ENCODE measurements at regions not wholly inside any gene's neighbourhood (a gene's known extent, or its start where the extent isn't known, plus 50 kb on each side); places are given as distances from the start of the nearest gene placed in this dataset.

- TF ChIP-seq FOXA1 (IDR thresholded peaks at IDR 0.05) (no peak), CTCF (IDR thresholded peaks at IDR 0.05; ENCODE audit: low read depth, low read length, missing input control) (no peak), MAX (IDR thresholded peaks at IDR 0.05) (no peak), HNF4G (IDR thresholded peaks at IDR 0.05) (no peak), JUND (IDR thresholded peaks at IDR 0.05) (no peak), SP1 (IDR thresholded peaks at IDR 0.05) (no peak), GABPA (IDR thresholded peaks at IDR 0.05 in 1 of 2, conservative IDR thresholded peaks at IDR 0.05 in 1 of 2) (no peak)
- TF ChIP-seq, protein P1, sequence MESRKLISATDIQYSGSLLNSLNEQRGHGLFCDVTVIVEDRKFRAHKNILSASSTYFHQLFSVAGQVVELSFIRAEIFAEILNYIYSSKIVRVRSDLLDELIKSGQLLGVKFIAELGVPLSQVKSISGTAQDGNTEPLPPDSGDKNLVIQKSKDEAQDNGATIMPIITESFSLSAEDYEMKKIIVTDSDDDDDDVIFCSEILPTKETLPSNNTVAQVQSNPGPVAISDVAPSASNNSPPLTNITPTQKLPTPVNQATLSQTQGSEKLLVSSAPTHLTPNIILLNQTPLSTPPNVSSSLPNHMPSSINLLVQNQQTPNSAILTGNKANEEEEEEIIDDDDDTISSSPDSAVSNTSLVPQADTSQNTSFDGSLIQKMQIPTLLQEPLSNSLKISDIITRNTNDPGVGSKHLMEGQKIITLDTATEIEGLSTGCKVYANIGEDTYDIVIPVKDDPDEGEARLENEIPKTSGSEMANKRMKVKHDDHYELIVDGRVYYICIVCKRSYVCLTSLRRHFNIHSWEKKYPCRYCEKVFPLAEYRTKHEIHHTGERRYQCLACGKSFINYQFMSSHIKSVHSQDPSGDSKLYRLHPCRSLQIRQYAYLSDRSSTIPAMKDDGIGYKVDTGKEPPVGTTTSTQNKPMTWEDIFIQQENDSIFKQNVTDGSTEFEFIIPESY (IDR thresholded peaks at IDR 0.05), result no peak
These were observed 579.2 kb downstream of the ZEB2 start for GRCh38 chr2:143940720-143941119.
